GM23248 (cell line): ENCODE measurements at regions not wholly inside any gene's neighbourhood (a gene's known extent, or its start where the extent isn't known, plus 50 kb on each side); places are given as distances from the start of the nearest gene placed in this dataset.
A peak's percentile ranks its signal among the peaks of the same experiment; 100 is the strongest.

Experiments
- DNase-seq: peaks from one replicate; pipeline ENCODE4 v3.0.0-alpha.2; 2015
- H2AFZ ChIP-seq: fragments of 200-600 bp; sonication (generic); 2 replicates; pipeline ENCODE4 v1.6.1; 2016; ENCODE audit warnings: antibody characterized with exemption
- H3F3A ChIP-seq: fragments of 200-600 bp; sonication (generic); 2 replicates; pipeline ENCODE4 v1.6.1; 2016; ENCODE audit warnings: mild to moderate bottlenecking, antibody characterized with exemption, mixed run types; ENCODE audit not compliant: insufficient read depth
- H3K27ac ChIP-seq: fragments of 200-600 bp; sonication (generic); 2 replicates; pipeline ENCODE4 v1.5.1; 2016; ENCODE audit warnings: mild to moderate bottlenecking
- H3K27me3 ChIP-seq: fragments of 200-600 bp; sonication (generic); replicated peaks from 2 replicates; pipeline ENCODE4 v1.6.1; 2016; ENCODE audit warnings: mild to moderate bottlenecking; ENCODE audit not compliant: insufficient read depth
- H3K36me3 ChIP-seq: fragments of 200-600 bp; sonication (generic); 2 replicates; pipeline ENCODE4 v1.6.1; 2016; ENCODE audit warnings: low read depth, mild to moderate bottlenecking
- H3K4me1 ChIP-seq: fragments of 200-600 bp; sonication (generic); 2 replicates; pipeline ENCODE4 v1.6.1; 2016; ENCODE audit warnings: mild to moderate bottlenecking; ENCODE audit not compliant: insufficient read depth
- H3K4me2 ChIP-seq: fragments of 200-600 bp; sonication (generic); one replicate; pipeline ENCODE4 v1.6.1; 2016; ENCODE audit warnings: mild to moderate bottlenecking; ENCODE audit not compliant: unreplicated experiment
- H3K4me3 ChIP-seq: fragments of 200-600 bp; sonication (generic); 2 replicates; pipeline ENCODE4 v1.5.1; 2016; ENCODE audit warnings: mild to moderate bottlenecking
- H3K79me2 ChIP-seq: fragments of 200-600 bp; sonication (generic); 2 replicates; pipeline ENCODE4 v1.6.1; 2016; ENCODE audit warnings: mild to moderate bottlenecking; ENCODE audit not compliant: insufficient read depth
- H3K9ac ChIP-seq: fragments of 200-600 bp; sonication (generic); 2 replicates; pipeline ENCODE4 v1.6.1; 2016; ENCODE audit warnings: mild to moderate bottlenecking
- H3K9me2 ChIP-seq: fragments of 200-600 bp; sonication (generic); 2 replicates; pipeline ENCODE4 v1.6.1; 2016; ENCODE audit warnings: mixed run types, mild to moderate bottlenecking, moderate library complexity; ENCODE audit not compliant: insufficient read depth
- H3K9me3 ChIP-seq: fragments of 200-600 bp; sonication (generic); one replicate; pipeline ENCODE4 v1.6.1; 2017; ENCODE audit warnings: low read depth
- H4K20me1 ChIP-seq: fragments of 200-600 bp; sonication (generic); 2 replicates; pipeline ENCODE4 v1.6.0; 2016; ENCODE audit not compliant: insufficient read depth
- EZH2 ChIP-seq: fragments of 200-600 bp; sonication (generic); IDR thresholded peaks from 2 replicates; pipeline ENCODE4 v1.6.1; 2018; ENCODE audit warnings: antibody characterized with exemption, mild to moderate bottlenecking; ENCODE audit not compliant: insufficient read depth, poor library complexity, severe bottlenecking
- EZH2phosphoT487 ChIP-seq: fragments of 200-600 bp; sonication (generic); IDR thresholded peaks from 2 replicates; pipeline ENCODE4 v1.6.1; 2018; ENCODE audit warnings: antibody characterized with exemption, moderate library complexity, mild to moderate bottlenecking, low read depth; ENCODE audit not compliant: insufficient read depth
- WGBS, 2 experiments: methylation state at CpG; one replicate each; pipeline ENCODE4 v1.1.6; 2015 to 2017; ENCODE audit warnings: low lambda C conversion rate in 2 of 2, low coverage in 1 of 2; ENCODE audit errors: missing lambda C conversion rate in 2 of 2; 5-methylcytosine and 5-hydroxymethylcytosine counted together
- in situ Hi-C: fragments of 300-500 bp; cut with MboI; formaldehyde crosslinking; loops from 2 replicates; pipeline ENCODE4 v1.15.0; 2020

GRCh38 chr14:22699801-22700564 lies 55.8 kb upstream of the OR6J1 start:
- no peaks in the 10 kb centered on the region for H3K79me2 ChIP-seq
- in situ Hi-C loops, result no loop called here
- no peaks in the 10 kb centered on the region for H3K9me2 ChIP-seq
- H2AFZ ChIP-seq, result no peak overlapping the region
- H3K27me3 ChIP-seq, result peaks cover 66% of the 10 kb centered on the region
- 40 to 41% methylated on average over 8 of the region's 8 CpGs for WGBS, 2 experiments
- H3K36me3 ChIP-seq, result no peaks in the 10 kb centered on the region
- no peaks in the 10 kb centered on the region for H3K4me1 ChIP-seq
- H3K9me3 ChIP-seq, result no peaks in the 10 kb centered on the region
- H4K20me1 ChIP-seq, result no peaks in the 10 kb centered on the region
- H3K9ac ChIP-seq, result no peak overlapping the region
- TF ChIP-seq EZH2phosphoT487 (no peak), EZH2 (no peak)
- no peak overlapping the region for H3K4me3 ChIP-seq
- H3F3A ChIP-seq, result no peaks in the 10 kb centered on the region
- no peak overlapping the region for H3K27ac ChIP-seq
- no peak for DNase-seq
- H3K4me2 ChIP-seq, result no peak overlapping the region

DNA sequence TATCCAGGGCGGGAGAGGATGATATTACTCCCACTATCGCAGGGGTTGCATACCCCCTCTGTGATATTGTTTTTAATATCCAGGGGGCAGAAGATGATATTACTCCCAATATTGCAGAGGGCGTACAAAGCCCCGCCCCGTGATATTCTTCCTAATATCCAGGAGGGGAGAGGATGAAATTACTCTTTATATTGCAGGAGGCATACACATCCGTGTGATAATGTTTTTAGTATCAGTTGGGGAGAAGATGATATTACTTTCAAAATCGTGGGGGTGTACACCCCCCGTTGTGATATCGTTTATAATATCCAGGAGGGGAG lies 52.9 kb upstream of the OXA1L start:
- H3K27ac ChIP-seq, result no peak overlapping the region
- in situ Hi-C loops, result no loop called here
- H3K9me2 ChIP-seq, result no peaks in the 10 kb centered on the region
- no peak for DNase-seq
- H3K9ac ChIP-seq, result peak overlapping the region; percentile 52
- H2AFZ ChIP-seq, result peak overlapping the region; percentile 71
- H3K79me2 ChIP-seq, result no peaks in the 10 kb centered on the region
- H3K9me3 ChIP-seq, result no peaks in the 10 kb centered on the region
- H3K36me3 ChIP-seq, result no peaks in the 10 kb centered on the region
- no peak for TF ChIP-seq EZH2
- no peak for TF ChIP-seq EZH2phosphoT487
- H4K20me1 ChIP-seq, result no peaks in the 10 kb centered on the region
- H3K4me1 ChIP-seq, result no peaks in the 10 kb centered on the region
- peaks cover 22% of the 10 kb centered on the region for H3K27me3 ChIP-seq
- peak overlapping the region; percentile 69 for H3K4me3 ChIP-seq
- H3K4me2 ChIP-seq, result peak overlapping the region; percentile 83
- 43 to 52% methylated on average over 9 of the region's 9 CpGs for WGBS, 2 experiments
- H3F3A ChIP-seq, result no peaks in the 10 kb centered on the region

GRCh38 chr14:22715186-22715812 lies 51.2 kb upstream of the OXA1L start:
- in situ Hi-C loops, result no loop called here
- H3K79me2 ChIP-seq, result no peaks in the 10 kb centered on the region
- no peak for TF ChIP-seq EZH2phosphoT487
- TF ChIP-seq EZH2, result no peak

DNA sequence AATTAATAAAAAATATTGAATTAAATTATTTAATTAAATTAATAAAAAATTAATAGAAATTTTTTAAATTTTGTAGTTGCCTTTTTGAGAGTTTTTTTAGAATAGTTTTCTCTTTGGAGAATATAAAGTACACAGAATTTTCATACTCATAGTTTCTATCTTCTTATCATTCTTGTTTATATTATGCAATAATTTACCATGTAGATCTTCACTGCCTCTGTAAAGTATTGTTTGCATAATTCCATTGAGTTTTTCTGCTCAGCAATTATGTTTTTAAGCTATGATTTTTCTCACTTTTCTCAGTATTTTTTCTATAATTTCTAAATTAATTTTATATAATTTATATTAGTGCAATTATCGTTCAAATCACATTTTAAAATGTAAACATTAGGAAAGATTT lies 50.6 kb upstream of the OXA1L start:
- Histone ChIP-seq H3K4me1 (no peaks in the 10 kb centered on the region), H3K27ac (no peak overlapping the region), H3K36me3 (no peaks in the 10 kb centered on the region), H3K9me2 (no peaks in the 10 kb centered on the region), H3K4me3 (no peak overlapping the region), H2AFZ (no peak overlapping the region), H3K9ac (no peak overlapping the region), H3K27me3 (peaks cover 6% of the 10 kb centered on the region; the same call in 1 of the 2 replicates), H3K9me3 (no peaks in the 10 kb centered on the region), H3F3A (no peaks in the 10 kb centered on the region), H3K79me2 (no peaks in the 10 kb centered on the region), H3K4me2 (no peak overlapping the region), H4K20me1 (no peaks in the 10 kb centered on the region)
- 37 to 78% methylated on average over 1 of the region's 1 CpG for WGBS, 2 experiments
- in situ Hi-C loops, result no loop called here
- TF ChIP-seq EZH2, result no peak
- TF ChIP-seq EZH2phosphoT487, result no peak
- no peak for DNase-seq

More at GRCh38 chr14:22715186-22715812, 51.2 kb upstream of the OXA1L start:
- WGBS, 2 experiments, result 36 to 43% methylated on average over 7 to 8 of the region's 8 CpGs
- Histone ChIP-seq H3K27me3 (peaks cover 7% of the 10 kb centered on the region; the same call in 1 of the 2 replicates), H3K4me3 (no peak overlapping the region), H3K9ac (no peak overlapping the region), H3F3A (no peaks in the 10 kb centered on the region), H4K20me1 (no peaks in the 10 kb centered on the region), H3K4me2 (no peak overlapping the region), H3K27ac (no peak overlapping the region), H3K9me2 (no peaks in the 10 kb centered on the region), H3K36me3 (no peaks in the 10 kb centered on the region), H3K4me1 (no peaks in the 10 kb centered on the region), H3K9me3 (no peaks in the 10 kb centered on the region), H2AFZ (no peak overlapping the region)
- DNase-seq, result no peak
